ENCODE measurements at regions not wholly inside any gene's neighbourhood (a gene's known extent, or its start where the extent isn't known, plus 50 kb on each side); places are given as distances from the start of the nearest gene placed in this dataset.

GRCh38 chr2:195364015-195364965 is 292.7 kb upstream of the SLC39A10 start:
- H3K4me1 ChIP-seq (ENCODE audit: insufficient read depth, low read length), result peaks cover 18% of the 10 kb centered on the region
- H3K36me3 Mint-ChIP-seq (ENCODE audit: low read depth, unreplicated experiment), result no peaks in the 10 kb centered on the region
- H3K27ac ChIP-seq (ENCODE audit: low read depth, low read length), result peak overlapping the region; percentile 88
- H3K27ac Mint-ChIP-seq (ENCODE audit: unreplicated experiment), result peak overlapping the region; percentile 91
- no peak for TF ChIP-seq EZH2 (IDR thresholded peaks at IDR 0.05; ENCODE audit: insufficient read depth, low read length)
- no peak for TF ChIP-seq CTCF (IDR thresholded peaks at IDR 0.05; ENCODE audit: insufficient read depth, low read depth, low read length)
- H3K27me3 ChIP-seq (ENCODE audit: insufficient read depth, low read length), result no peaks in the 10 kb centered on the region
- FAIRE-seq (peak; percentile 62), DNase-seq (ENCODE audit: low read depth) (peak; percentile 72)
- H3K4me3 Mint-ChIP-seq (ENCODE audit: unreplicated experiment), result no peak overlapping the region
- no peaks in the 10 kb centered on the region for H3K27me3 Mint-ChIP-seq (ENCODE audit: low read depth, unreplicated experiment)
- H3K4me3 ChIP-seq (ENCODE audit: insufficient read depth, low read depth, low read length), result no peak overlapping the region
- H2AFZ ChIP-seq (ENCODE audit: low read depth, low read length), result peak overlapping the region; percentile 42
- H3K79me2 ChIP-seq (ENCODE audit: insufficient read depth, low read length), result no peaks in the 10 kb centered on the region
- H3K4me2 ChIP-seq (ENCODE audit: low read length), result peak overlapping the region; percentile 35
- peaks cover 12% of the 10 kb centered on the region for H3K9me3 ChIP-seq (ENCODE audit: insufficient read depth, low read depth, low read length)
- H3K36me3 ChIP-seq (ENCODE audit: insufficient read depth, low read length), result no peaks in the 10 kb centered on the region
- H3K4me1 Mint-ChIP-seq (ENCODE audit: low read depth, unreplicated experiment), result peaks cover 16% of the 10 kb centered on the region
- H3K9ac ChIP-seq (ENCODE audit: low read length), result peak overlapping the region; percentile 44
- no peaks in the 10 kb centered on the region for H4K20me1 ChIP-seq (ENCODE audit: insufficient read depth, low read length)
- peaks cover 2% of the 10 kb centered on the region for H3K9me3 Mint-ChIP-seq (ENCODE audit: unreplicated experiment)

GRCh38 chr2:195363496-195363895 is 293.5 kb upstream of the SLC39A10 start:
- H4K20me1 ChIP-seq (ENCODE audit: insufficient read depth, low read length), result no peaks in the 10 kb centered on the region
- TF ChIP-seq EZH2 (IDR thresholded peaks at IDR 0.05; ENCODE audit: insufficient read depth, low read length) (no peak), CTCF (IDR thresholded peaks at IDR 0.05; ENCODE audit: insufficient read depth, low read depth, low read length) (no peak)
- peaks cover 12% of the 10 kb centered on the region for H3K9me3 ChIP-seq (ENCODE audit: insufficient read depth, low read depth, low read length)
- H3K36me3 Mint-ChIP-seq (ENCODE audit: low read depth, unreplicated experiment), result no peaks in the 10 kb centered on the region
- H3K27me3 ChIP-seq (ENCODE audit: insufficient read depth, low read length), result no peaks in the 10 kb centered on the region
- no peak overlapping the region for H2AFZ ChIP-seq (ENCODE audit: low read depth, low read length)
- H3K79me2 ChIP-seq (ENCODE audit: insufficient read depth, low read length), result no peaks in the 10 kb centered on the region
- peak overlapping the region; percentile 88 for H3K27ac ChIP-seq (ENCODE audit: low read depth, low read length)
- peak overlapping the region; percentile 56 for H3K27ac Mint-ChIP-seq (ENCODE audit: unreplicated experiment)
- H3K4me1 Mint-ChIP-seq (ENCODE audit: low read depth, unreplicated experiment), result peaks cover 16% of the 10 kb centered on the region
- H3K9ac ChIP-seq (ENCODE audit: low read length), result peak overlapping the region; percentile 34
- peak; percentile 87 for DNase-seq (ENCODE audit: low read depth)
- no peaks in the 10 kb centered on the region for H3K36me3 ChIP-seq (ENCODE audit: insufficient read depth, low read length)
- no peak overlapping the region for H3K4me3 Mint-ChIP-seq (ENCODE audit: unreplicated experiment)
- H3K4me1 ChIP-seq (ENCODE audit: insufficient read depth, low read length), result peaks cover 18% of the 10 kb centered on the region
- H3K9me3 Mint-ChIP-seq (ENCODE audit: unreplicated experiment), result peaks cover 2% of the 10 kb centered on the region
- H3K4me3 ChIP-seq (ENCODE audit: insufficient read depth, low read depth, low read length), result no peak overlapping the region
- FAIRE-seq, result peak; percentile 5
- peak overlapping the region; percentile 23 for H3K4me2 ChIP-seq (ENCODE audit: low read length)
- no peaks in the 10 kb centered on the region for H3K27me3 Mint-ChIP-seq (ENCODE audit: low read depth, unreplicated experiment)

- no peaks in the 10 kb centered on the region for H3K36me3 ChIP-seq (ENCODE audit: insufficient read depth, low read length)
- peaks cover 9% of the 10 kb centered on the region for H3K9me3 ChIP-seq (ENCODE audit: insufficient read depth, low read depth, low read length)
- no peak for DNase-seq (ENCODE audit: low read depth)
- no peaks in the 10 kb centered on the region for H3K27me3 ChIP-seq (ENCODE audit: insufficient read depth, low read length)
- H4K20me1 ChIP-seq (ENCODE audit: insufficient read depth, low read length), result no peaks in the 10 kb centered on the region
- no peaks in the 10 kb centered on the region for H3K27me3 Mint-ChIP-seq (ENCODE audit: low read depth, unreplicated experiment)
- no peaks in the 10 kb centered on the region for H3K79me2 ChIP-seq (ENCODE audit: insufficient read depth, low read length)
- no peak overlapping the region for H2AFZ ChIP-seq (ENCODE audit: low read depth, low read length)
- no peak overlapping the region for H3K4me3 Mint-ChIP-seq (ENCODE audit: unreplicated experiment)
- H3K9me3 Mint-ChIP-seq (ENCODE audit: unreplicated experiment), result peaks cover 2% of the 10 kb centered on the region
- H3K4me2 ChIP-seq (ENCODE audit: low read length), result no peak overlapping the region
- no peak overlapping the region for H3K27ac Mint-ChIP-seq (ENCODE audit: unreplicated experiment)
- H3K4me3 ChIP-seq (ENCODE audit: insufficient read depth, low read depth, low read length), result no peak overlapping the region
- H3K36me3 Mint-ChIP-seq (ENCODE audit: low read depth, unreplicated experiment), result no peaks in the 10 kb centered on the region
- H3K27ac ChIP-seq (ENCODE audit: low read depth, low read length), result no peak overlapping the region
- peaks cover 12% of the 10 kb centered on the region for H3K4me1 Mint-ChIP-seq (ENCODE audit: low read depth, unreplicated experiment)
- TF ChIP-seq CTCF (IDR thresholded peaks at IDR 0.05; ENCODE audit: insufficient read depth, low read depth, low read length), result no peak
- no peak for FAIRE-seq
- H3K4me1 ChIP-seq (ENCODE audit: insufficient read depth, low read length), result peaks cover 18% of the 10 kb centered on the region
- H3K9ac ChIP-seq (ENCODE audit: low read length), result no peak overlapping the region
These were observed 296.8 kb upstream of the SLC39A10 start for GRCh38 chr2:195360242-195360641.
